Erythroblast (primary cell): ENCODE measurements at regions not wholly inside any gene's neighbourhood (a gene's known extent, or its start where the extent isn't known, plus 50 kb on each side); places are given as distances from the start of the nearest gene placed in this dataset.

Source experiments
- GATA1 ChIP-seq: IDR thresholded peaks from 2 replicates; pipeline ENCODE4 v1.6.1; 2011; ENCODE audit warnings: low read depth, mild to moderate bottlenecking, control low read depth, low read length, moderate library complexity
- POLR2A ChIP-seq: IDR thresholded peaks from 2 replicates; pipeline ENCODE4 v1.6.1; 2011; ENCODE audit warnings: mild to moderate bottlenecking, low read length

DNA sequence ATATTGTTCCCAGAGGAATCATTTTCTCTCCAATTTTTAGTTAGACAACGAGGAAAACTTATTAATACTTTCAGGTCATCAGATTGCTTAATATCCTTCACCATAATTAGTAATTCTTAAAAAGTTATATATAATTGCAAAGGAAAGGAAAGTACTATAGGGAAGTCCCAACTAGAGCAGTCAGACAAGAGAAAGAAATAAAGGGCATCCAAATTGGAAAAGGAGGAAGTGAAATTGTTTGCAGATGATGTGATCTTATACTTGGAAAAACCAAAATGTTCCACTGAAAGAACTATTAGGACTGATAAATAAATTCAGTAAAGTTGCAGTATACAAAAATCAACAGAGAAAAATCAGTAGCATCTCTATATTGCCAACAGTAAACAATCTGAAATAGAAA lies 223.5 kb upstream of the MEF2C start:
- no peak for TF ChIP-seq POLR2A
- no peak for TF ChIP-seq GATA1
